ENCODE measurements at regions not wholly inside any gene's neighbourhood (a gene's known extent, or its start where the extent isn't known, plus 50 kb on each side); places are given as distances from the start of the nearest gene placed in this dataset.

DNA sequence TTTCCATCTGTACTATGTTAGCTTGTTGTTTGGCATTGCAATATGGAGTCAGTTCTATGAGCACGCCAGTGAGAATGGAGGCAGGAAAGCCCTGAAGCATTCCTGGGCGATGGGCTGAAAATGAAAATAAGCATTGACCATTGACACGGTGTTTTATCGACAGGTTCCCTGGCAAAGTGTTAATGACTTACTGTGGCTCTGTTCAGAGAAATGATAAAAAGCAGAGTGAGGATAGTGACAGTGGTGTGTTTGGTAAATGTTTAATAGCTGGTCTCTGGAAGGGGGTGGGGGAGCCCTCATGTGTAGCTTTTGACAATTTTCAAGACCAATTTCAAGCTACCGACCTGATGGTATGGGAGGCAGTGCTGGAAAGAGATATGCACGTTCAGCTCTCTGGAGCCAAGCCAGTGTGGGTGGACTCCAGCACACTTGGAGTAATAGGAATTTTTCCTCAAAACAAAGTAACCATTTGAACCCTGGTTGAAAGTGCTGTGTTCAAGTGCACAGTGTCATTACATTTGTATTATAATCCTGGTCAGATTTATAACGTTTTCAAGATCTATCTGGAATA lies 341.7 kb upstream of the ROBO2 start:
- 23% methylated on average over 7 of the region's 7 CpGs for WGBS (ENCODE audit: insufficient coverage, insufficient replicate concordance, low lambda C conversion rate, missing lambda C conversion rate)
- intact Hi-C loops (cut with micrococcal nuclease; ENCODE audit: unreplicated experiment): no loop called here
- ChIA-PET POLR2A (no interaction called here), SMC1A (ENCODE audit: uncharacterized antibody, unreplicated experiment) (no interaction called here), RAD21 (ENCODE audit: unreplicated experiment) (interaction anchor here (0.9 kb wide), 1 partner anchor 19 kb away, joined by 3 read pairs; no protein-coding TSS in a partner anchor), CTCF (no interaction called here)
- no peak overlapping the region for H3K4me2 ChIP-seq (ENCODE audit: control insufficient read depth, insufficient read depth)
- H3K36me3 ChIP-seq (ENCODE audit: control insufficient read depth in 2 of 2, insufficient read depth in 2 of 2, low read length in 1 of 2): no peaks in the 10 kb centered on the region
- no TSS peak for BruUV-seq (replicated peaks)
- no peaks in the 10 kb centered on the region for H3K9me3 ChIP-seq (replicated peaks; ENCODE audit: control insufficient read depth, insufficient read depth, low read length)
- H3K4me3 ChIP-seq: no peak overlapping the region
- no peak for FAIRE-seq
- H3K9ac ChIP-seq (ENCODE audit: control insufficient read depth, insufficient read depth, low read length): no peak overlapping the region
- no peaks in the 10 kb centered on the region for H3K79me2 ChIP-seq (ENCODE audit: control insufficient read depth, insufficient read depth, low read length)
- in situ Hi-C loops (cut with MboI): no loop called here
- H3K27ac ChIP-seq (ENCODE audit: control insufficient read depth, insufficient read depth): no peak overlapping the region
- H3K4me1 ChIP-seq (ENCODE audit: control insufficient read depth, insufficient read depth, low read length): no peaks in the 10 kb centered on the region
- TF ChIP-seq, protein P1, sequence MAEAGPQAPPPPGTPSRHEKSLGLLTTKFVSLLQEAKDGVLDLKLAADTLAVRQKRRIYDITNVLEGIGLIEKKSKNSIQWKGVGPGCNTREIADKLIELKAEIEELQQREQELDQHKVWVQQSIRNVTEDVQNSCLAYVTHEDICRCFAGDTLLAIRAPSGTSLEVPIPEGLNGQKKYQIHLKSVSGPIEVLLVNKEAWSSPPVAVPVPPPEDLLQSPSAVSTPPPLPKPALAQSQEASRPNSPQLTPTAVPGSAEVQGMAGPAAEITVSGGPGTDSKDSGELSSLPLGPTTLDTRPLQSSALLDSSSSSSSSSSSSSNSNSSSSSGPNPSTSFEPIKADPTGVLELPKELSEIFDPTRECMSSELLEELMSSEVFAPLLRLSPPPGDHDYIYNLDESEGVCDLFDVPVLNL (IDR thresholded peaks at IDR 0.05; ENCODE audit: low read depth, low read length): no peak
- no peak for TF ChIP-seq RB1 (IDR thresholded peaks at IDR 0.05; ENCODE audit: borderline replicate concordance)
- TF ChIP-seq SRF (IDR thresholded peaks at IDR 0.05; ENCODE audit: low read depth in 2 of 2, low read length in 2 of 2): no peak
- no peak for TF ChIP-seq IKZF2 (IDR thresholded peaks at IDR 0.05)
- TF ChIP-seq, protein P2, sequence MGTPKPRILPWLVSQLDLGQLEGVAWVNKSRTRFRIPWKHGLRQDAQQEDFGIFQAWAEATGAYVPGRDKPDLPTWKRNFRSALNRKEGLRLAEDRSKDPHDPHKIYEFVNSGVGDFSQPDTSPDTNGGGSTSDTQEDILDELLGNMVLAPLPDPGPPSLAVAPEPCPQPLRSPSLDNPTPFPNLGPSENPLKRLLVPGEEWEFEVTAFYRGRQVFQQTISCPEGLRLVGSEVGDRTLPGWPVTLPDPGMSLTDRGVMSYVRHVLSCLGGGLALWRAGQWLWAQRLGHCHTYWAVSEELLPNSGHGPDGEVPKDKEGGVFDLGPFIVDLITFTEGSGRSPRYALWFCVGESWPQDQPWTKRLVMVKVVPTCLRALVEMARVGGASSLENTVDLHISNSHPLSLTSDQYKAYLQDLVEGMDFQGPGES (IDR thresholded peaks at IDR 0.05): no peak
- TF ChIP-seq IKZF1 (conservative IDR thresholded peaks at IDR 0.05): no peak
- TF ChIP-seq RCOR1 (conservative IDR thresholded peaks at IDR 0.05; ENCODE audit: low read depth, low read length): no peak
- no peak for TF ChIP-seq MYB (IDR thresholded peaks at IDR 0.05; ENCODE audit: borderline replicate concordance, low read depth, low read length)
- no peak for TF ChIP-seq MTA3 (IDR thresholded peaks at IDR 0.05; ENCODE audit: borderline replicate concordance, low read length)
- TF ChIP-seq HDAC6 (IDR thresholded peaks at IDR 0.05; ENCODE audit: unreplicated experiment): no peak
- DNase-seq (ENCODE audit: low read depth, low spot score): no peak
- ATAC-seq: no peak
- H2AFZ ChIP-seq (ENCODE audit: control insufficient read depth, low read depth, low read length): no peak overlapping the region
- no peaks in the 10 kb centered on the region for H3K27me3 ChIP-seq (replicated peaks in 1 of 2; ENCODE audit: control insufficient read depth in 2 of 2, insufficient read depth in 2 of 2, low read length in 1 of 2)
- H4K20me1 ChIP-seq (ENCODE audit: control insufficient read depth, insufficient read depth): no peaks in the 10 kb centered on the region
